ENCODE measurements at regions not wholly inside any gene's neighbourhood (a gene's known extent, or its start where the extent isn't known, plus 50 kb on each side); places are given as distances from the start of the nearest gene placed in this dataset.

- H3K4me3 ChIP-seq (ENCODE audit: control insufficient read depth, low read depth, low read length), result no peak overlapping the region
- TF ChIP-seq CTCF (IDR thresholded peaks at IDR 0.05; ENCODE audit: control insufficient read depth, insufficient read depth, low read depth, low read length, missing control alignments), result no peak
- no peak for DNase-seq (ENCODE audit: low read depth)
Observed at GRCh38 chr2:37489041-37489456, 144.6 kb downstream of the QPCT start.

GRCh38 chr2:37489536-37489935 is 145.1 kb downstream of the QPCT start:
- no peak for TF ChIP-seq CTCF (IDR thresholded peaks at IDR 0.05; ENCODE audit: control insufficient read depth, insufficient read depth, low read depth, low read length, missing control alignments)
- no peak for DNase-seq (ENCODE audit: low read depth)
- no peak overlapping the region for H3K4me3 ChIP-seq (ENCODE audit: control insufficient read depth, low read depth, low read length)

GRCh38 chr2:37493425-37493824 is 149.0 kb downstream of the QPCT start:
- TF ChIP-seq CTCF (IDR thresholded peaks at IDR 0.05; ENCODE audit: control insufficient read depth, insufficient read depth, low read depth, low read length, missing control alignments), result no peak
- DNase-seq (ENCODE audit: low read depth), result no peak
- H3K4me3 ChIP-seq (ENCODE audit: control insufficient read depth, low read depth, low read length), result no peak overlapping the region

GRCh38 chr2:37499113-37499512 is 154.7 kb downstream of the QPCT start:
- H3K4me3 ChIP-seq (ENCODE audit: control insufficient read depth, low read depth, low read length), result no peak overlapping the region
- DNase-seq (ENCODE audit: low read depth), result no peak
- no peak for TF ChIP-seq CTCF (IDR thresholded peaks at IDR 0.05; ENCODE audit: control insufficient read depth, insufficient read depth, low read depth, low read length, missing control alignments)

DNA sequence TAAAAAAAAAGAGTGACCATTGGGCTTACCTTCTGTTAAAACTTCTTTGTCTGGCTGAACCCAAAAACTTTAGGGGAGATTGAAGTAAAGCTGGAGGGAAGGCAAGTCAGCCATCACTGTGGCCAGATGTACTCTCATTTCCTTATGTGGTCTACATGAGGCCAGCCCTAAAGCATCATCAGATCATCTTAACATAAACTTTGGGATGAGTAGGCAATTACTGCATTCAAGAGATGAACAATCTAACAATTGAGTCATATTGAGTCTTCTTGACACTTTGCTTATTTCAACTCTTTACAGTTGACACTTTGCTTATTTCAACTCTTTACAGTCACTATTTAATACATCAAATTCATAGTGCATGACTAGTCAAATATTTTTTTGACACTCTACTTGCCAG is 155.6 kb downstream of the QPCT start:
- no peak for DNase-seq (ENCODE audit: low read depth)
- no peak overlapping the region for H3K4me3 ChIP-seq (ENCODE audit: control insufficient read depth, low read depth, low read length)
- TF ChIP-seq CTCF (IDR thresholded peaks at IDR 0.05; ENCODE audit: control insufficient read depth, insufficient read depth, low read depth, low read length, missing control alignments), result no peak

- TF ChIP-seq CTCF (IDR thresholded peaks at IDR 0.05; ENCODE audit: control insufficient read depth, insufficient read depth, low read depth, low read length, missing control alignments), result no peak
- no peak for DNase-seq (ENCODE audit: low read depth)
- no peak overlapping the region for H3K4me3 ChIP-seq (ENCODE audit: control insufficient read depth, low read depth, low read length)
Observed at GRCh38 chr2:37501113-37501512, 156.7 kb downstream of the QPCT start.
